H9 (cell line): ENCODE measurements at regions not wholly inside any gene's neighbourhood (a gene's known extent, or its start where the extent isn't known, plus 50 kb on each side); places are given as distances from the start of the nearest gene placed in this dataset.

ENCODE experiments used
- DNase-seq: peaks from one replicate; pipeline ENCODE4 v3.0.0-alpha.2; 2017
- H2AFZ ChIP-seq: one replicate; pipeline ENCODE4 v1.6.1; 2013; ENCODE audit warnings: mild to moderate bottlenecking, low read length, control low read depth, moderate library complexity
- H2AK5ac ChIP-seq: 2 replicates; pipeline ENCODE4 v1.6.1; 2013; ENCODE audit warnings: low read length, control low read depth, mixed read lengths; ENCODE audit not compliant: insufficient read length
- H2BK120ac ChIP-seq: one replicate; pipeline ENCODE4 v1.6.1; 2013; ENCODE audit warnings: low read depth, mild to moderate bottlenecking, low read length, control low read depth, inconsistent platforms; ENCODE audit not compliant: poor library complexity, severe bottlenecking
- H2BK12ac ChIP-seq: 2 replicates; pipeline ENCODE4 v1.6.1; 2013; ENCODE audit warnings: low read length, control low read depth, mixed read lengths, low read depth; ENCODE audit not compliant: insufficient read length
- H2BK15ac ChIP-seq: 2 replicates; pipeline ENCODE4 v1.6.1; 2013; ENCODE audit warnings: low read depth, low read length, control low read depth
- H2BK20ac ChIP-seq: one replicate; pipeline ENCODE4 v1.6.1; 2013; ENCODE audit warnings: low read depth, mild to moderate bottlenecking, low read length, control low read depth, inconsistent platforms; ENCODE audit not compliant: poor library complexity, severe bottlenecking
- H2BK5ac ChIP-seq: 2 replicates; pipeline ENCODE4 v1.6.1; 2013; ENCODE audit warnings: low read length, control low read depth, mixed read lengths; ENCODE audit not compliant: insufficient read length
- H3K14ac ChIP-seq: 2 replicates; pipeline ENCODE4 v1.6.1; 2013; ENCODE audit warnings: low read length, control low read depth; ENCODE audit not compliant: insufficient read depth
- H3K18ac ChIP-seq: 2 replicates; pipeline ENCODE4 v1.6.1; 2013; ENCODE audit warnings: low read depth, mild to moderate bottlenecking, mixed read lengths, low read length, control low read depth; ENCODE audit not compliant: insufficient read length
- H3K23ac ChIP-seq: 2 replicates; pipeline ENCODE4 v1.6.1; 2013; ENCODE audit warnings: low read length, control low read depth, mixed read lengths, low read depth; ENCODE audit not compliant: insufficient read length
- H3K23me2 ChIP-seq: 2 replicates; pipeline ENCODE4 v1.6.1; 2013; ENCODE audit warnings: low read depth, mild to moderate bottlenecking, mixed read lengths, low read length, control low read depth; ENCODE audit not compliant: insufficient read length, poor library complexity, severe bottlenecking
- H3K27ac ChIP-seq: 2 replicates; pipeline ENCODE4 v1.5.1; 2013; ENCODE audit warnings: low read length, control low read depth, mixed read lengths, low read depth; ENCODE audit not compliant: insufficient read length
- H3K27me3 ChIP-seq: 2 replicates; pipeline ENCODE4 v1.6.1; 2013; ENCODE audit warnings: low read length, control low read depth, inconsistent platforms; ENCODE audit not compliant: insufficient read depth
- H3K4ac ChIP-seq: 2 replicates; pipeline ENCODE4 v1.6.1; 2013; ENCODE audit warnings: low read depth, mild to moderate bottlenecking, control low read depth, inconsistent platforms, low read length, moderate library complexity
- H3K4me1 ChIP-seq: 2 replicates; pipeline ENCODE4 v1.6.1; 2013; ENCODE audit warnings: low read length, control low read depth, inconsistent platforms; ENCODE audit not compliant: insufficient read depth
- H3K4me2 ChIP-seq: 2 replicates; pipeline ENCODE4 v1.6.1; 2013; ENCODE audit warnings: low read length, control low read depth, mixed read lengths; ENCODE audit not compliant: insufficient read length, insufficient read depth
- H3K56ac ChIP-seq: 2 replicates; pipeline ENCODE4 v1.6.1; 2013; ENCODE audit warnings: low read depth, mild to moderate bottlenecking, mixed read lengths, low read length, control low read depth; ENCODE audit not compliant: insufficient read length
- H3K79me1 ChIP-seq: 2 replicates; pipeline ENCODE4 v1.6.1; 2013; ENCODE audit warnings: low read depth, mild to moderate bottlenecking, moderate library complexity, low read length, control low read depth, inconsistent platforms; ENCODE audit not compliant: insufficient read depth, poor library complexity, severe bottlenecking
- H3K79me2 ChIP-seq: 2 replicates; pipeline ENCODE4 v1.6.1; 2013; ENCODE audit warnings: low read length, control low read depth, inconsistent platforms; ENCODE audit not compliant: insufficient read depth
- H3K9ac ChIP-seq: 2 replicates; pipeline ENCODE4 v1.6.1; 2013; ENCODE audit warnings: low read length, control low read depth, mixed read lengths; ENCODE audit not compliant: insufficient read length; ENCODE audit errors: extremely low read depth
- H3K9me3 ChIP-seq: one replicate; pipeline ENCODE4 v1.6.1; 2013; ENCODE audit warnings: low read depth, low read length, inconsistent platforms; ENCODE audit not compliant: control insufficient read depth
- H3T11ph ChIP-seq: one replicate; pipeline ENCODE4 v1.6.1; 2013; ENCODE audit warnings: mild to moderate bottlenecking, low read length, control low read depth, inconsistent platforms
- H4K20me1 ChIP-seq: one replicate; pipeline ENCODE4 v1.6.1; 2013; ENCODE audit not compliant: control insufficient read depth, insufficient read length, insufficient read depth
- H4K5ac ChIP-seq: 2 replicates; pipeline ENCODE4 v1.6.1; 2013; ENCODE audit warnings: low read depth, mild to moderate bottlenecking, mixed read lengths, low read length, control low read depth; ENCODE audit not compliant: insufficient read length
- H4K8ac ChIP-seq: replicated peaks from 2 replicates; pipeline ENCODE4 v1.6.1; 2013; ENCODE audit warnings: low read length, control low read depth, mixed read lengths, low read depth; ENCODE audit not compliant: insufficient read length
- H4K91ac ChIP-seq: 2 replicates; pipeline ENCODE4 v1.6.1; 2013; ENCODE audit warnings: low read depth, mild to moderate bottlenecking, moderate library complexity, mixed read lengths, low read length, control low read depth; ENCODE audit not compliant: insufficient read length
- H3K27ac Mint-ChIP-seq, 3 experiments: 2 replicates in 2 of 3; 3 replicates in 1 of 3; pipeline ENCODE4 v1.8.0; 2020 to 2021; ENCODE audit warnings: mixed read lengths in 3 of 3, mild to moderate bottlenecking in 1 of 3, moderate library complexity in 1 of 3
- H3K27me3 Mint-ChIP-seq: 2 replicates; pipeline ENCODE4 v1.8.0; 2021; ENCODE audit warnings: low read depth, mild to moderate bottlenecking, moderate library complexity, mixed read lengths
- H3K36me3 Mint-ChIP-seq, 3 experiments: 2 replicates in 2 of 3; 3 replicates in 1 of 3; pipeline ENCODE4 v1.8.0; 2020 to 2021; ENCODE audit warnings: low read depth in 3 of 3, mixed read lengths in 3 of 3; ENCODE audit not compliant: insufficient read depth in 1 of 3
- H3K4me1 Mint-ChIP-seq, 2 experiments: 2 replicates each; pipeline ENCODE4 v1.8.0; 2020; ENCODE audit warnings: mixed read lengths in 2 of 2
- H3K4me3 Mint-ChIP-seq, 2 experiments: 2 replicates in 1 of 2; 3 replicates in 1 of 2; pipeline ENCODE4 v1.8.0; 2020 to 2021; ENCODE audit warnings: mild to moderate bottlenecking in 2 of 2, mixed read lengths in 2 of 2, moderate library complexity in 1 of 2
- H3K9me3 Mint-ChIP-seq, 2 experiments: 2 replicates in 1 of 2; 3 replicates in 1 of 2; pipeline ENCODE4 v1.8.0; 2020; ENCODE audit warnings: mild to moderate bottlenecking in 2 of 2, mixed read lengths in 2 of 2, moderate library complexity in 1 of 2
- CTCF ChIP-seq: fragments of 200-600 bp; sonication (generic); conservative IDR thresholded peaks from 3 replicates; pipeline ENCODE4 v1.8.0; 2021; ENCODE audit warnings: antibody characterized with exemption, mild to moderate bottlenecking
- WGBS: extraction: QIAGEN DNeasy Blood & Tissue Kit; methylation state at CpG from one replicate; pipeline ENCODE4 v1.1.7; 2013; ENCODE audit warnings: missing lambda C conversion rate, low lambda C conversion rate, mixed read lengths; ENCODE audit not compliant: insufficient read length; ENCODE audit errors: extremely low coverage; 5-methylcytosine and 5-hydroxymethylcytosine counted together

- no peak overlapping the region for H2BK20ac ChIP-seq
- H3K27ac ChIP-seq, result no peak overlapping the region
- no peaks in the 10 kb centered on the region for H3K79me2 ChIP-seq
- H2AK5ac ChIP-seq, result no peak overlapping the region
- no peak for TF ChIP-seq CTCF
- no peak overlapping the region for H4K5ac ChIP-seq
- no peak for DNase-seq
- H2BK120ac ChIP-seq, result no peak overlapping the region
- no peak overlapping the region for H4K91ac ChIP-seq
- no peak overlapping the region for H3K4ac ChIP-seq
- peaks cover 0 to 15% (median 0%) of the 10 kb centered on the region in 3 experiments; a peak in 4 of 7 replicates for H3K36me3 Mint-ChIP-seq
- no peak overlapping the region for H3K56ac ChIP-seq
- H3K23me2 ChIP-seq, result no peaks in the 10 kb centered on the region
- no peak overlapping the region for H3K4me2 ChIP-seq
- H2BK5ac ChIP-seq, result no peak overlapping the region
- no peak overlapping the region for H3K18ac ChIP-seq
- no peak overlapping the region for H3K23ac ChIP-seq
- no peaks in the 10 kb centered on the region for H3K79me1 ChIP-seq
- peaks cover 14 to 16% of the 10 kb centered on the region in 2 experiments for H3K9me3 Mint-ChIP-seq
- no peak overlapping the region for H2BK12ac ChIP-seq
- no peak overlapping the region for H3K14ac ChIP-seq
- H3K9me3 ChIP-seq, result peaks cover 6% of the 10 kb centered on the region
- H3K27ac Mint-ChIP-seq, result no peak overlapping the region
- H3K4me1 Mint-ChIP-seq, result no peaks in the 10 kb centered on the region
- no peaks in the 10 kb centered on the region for H3K27me3 ChIP-seq
- no peaks in the 10 kb centered on the region for H4K20me1 ChIP-seq
- H4K8ac ChIP-seq, result no peak overlapping the region
- H3T11ph ChIP-seq, result no peak overlapping the region
- no peak overlapping the region for H2AFZ ChIP-seq
- no peak overlapping the region for H3K9ac ChIP-seq
- no peak overlapping the region for H3K4me3 Mint-ChIP-seq
- H2BK15ac ChIP-seq, result no peak overlapping the region
- no peaks in the 10 kb centered on the region for H3K4me1 ChIP-seq
- H3K27me3 Mint-ChIP-seq, result no peaks in the 10 kb centered on the region; the same call in 1 of the 2 replicates
- WGBS, result no CpG with 5 or more reads among the region's 2 CpGs
Measured at GRCh38 chr2:128922154-128922553, 603.5 kb upstream of the HS6ST1 start.
